Prostate gland (tissue), 2 donors: ENCODE measurements at regions not wholly inside any gene's neighbourhood (a gene's known extent, or its start where the extent isn't known, plus 50 kb on each side); places are given as distances from the start of the nearest gene placed in this dataset.

ENCODE experiments used
- POLR2A ChIP-seq: fragments of 450-650 bp; IDR thresholded peaks from one replicate; pipeline ENCODE4 v1.6.1; 2016; ENCODE audit warnings: antibody characterized with exemption, mild to moderate bottlenecking
- POLR2AphosphoS5 ChIP-seq: sonication (generic); formaldehyde crosslinking; IDR thresholded peaks from one replicate; pipeline ENCODE4 v1.6.1; 2017; ENCODE audit warnings: antibody characterized with exemption
- TF ChIP-seq, protein P1 (sequence below), 4 experiments: fragments of 200-600 bp in 2 of 4; fragments of 450-650 bp in 2 of 4; sonication (generic) in 2 of 4; IDR thresholded peaks; 1 replicate in 3 of 4; 2 replicates in 1 of 4; pipeline ENCODE4 v1.5.1; 2016 to 2019; ENCODE audit warnings: antibody characterized with exemption in 4 of 4, mild to moderate bottlenecking in 2 of 4, moderate library complexity in 2 of 4

DNA sequence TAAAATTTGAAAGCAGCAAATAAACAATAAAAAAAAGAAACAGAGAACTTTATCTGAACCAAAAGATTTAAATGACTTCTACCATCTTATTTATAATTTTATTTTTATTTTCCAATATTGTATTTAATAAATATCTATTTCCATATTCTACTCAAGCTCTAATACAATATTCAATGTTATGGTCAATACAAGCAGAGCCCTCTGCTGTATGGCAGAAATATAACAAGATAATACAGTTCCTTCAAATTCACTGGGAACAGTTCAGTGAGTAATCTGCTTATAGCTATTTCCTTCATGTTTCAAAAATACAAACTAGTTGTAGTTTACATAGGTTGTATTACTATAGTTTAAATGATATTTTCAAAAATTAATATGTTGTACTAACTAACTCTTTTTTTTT lies 332.7 kb downstream of the PRDM9 start:
- TF ChIP-seq, protein P1, sequence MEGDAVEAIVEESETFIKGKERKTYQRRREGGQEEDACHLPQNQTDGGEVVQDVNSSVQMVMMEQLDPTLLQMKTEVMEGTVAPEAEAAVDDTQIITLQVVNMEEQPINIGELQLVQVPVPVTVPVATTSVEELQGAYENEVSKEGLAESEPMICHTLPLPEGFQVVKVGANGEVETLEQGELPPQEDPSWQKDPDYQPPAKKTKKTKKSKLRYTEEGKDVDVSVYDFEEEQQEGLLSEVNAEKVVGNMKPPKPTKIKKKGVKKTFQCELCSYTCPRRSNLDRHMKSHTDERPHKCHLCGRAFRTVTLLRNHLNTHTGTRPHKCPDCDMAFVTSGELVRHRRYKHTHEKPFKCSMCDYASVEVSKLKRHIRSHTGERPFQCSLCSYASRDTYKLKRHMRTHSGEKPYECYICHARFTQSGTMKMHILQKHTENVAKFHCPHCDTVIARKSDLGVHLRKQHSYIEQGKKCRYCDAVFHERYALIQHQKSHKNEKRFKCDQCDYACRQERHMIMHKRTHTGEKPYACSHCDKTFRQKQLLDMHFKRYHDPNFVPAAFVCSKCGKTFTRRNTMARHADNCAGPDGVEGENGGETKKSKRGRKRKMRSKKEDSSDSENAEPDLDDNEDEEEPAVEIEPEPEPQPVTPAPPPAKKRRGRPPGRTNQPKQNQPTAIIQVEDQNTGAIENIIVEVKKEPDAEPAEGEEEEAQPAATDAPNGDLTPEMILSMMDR (IDR thresholded peaks at IDR 0.05) = no peak
- TF ChIP-seq POLR2A (no peak), POLR2AphosphoS5 (no peak)
